Breast epithelium (tissue), 4 donors: ENCODE measurements at regions not wholly inside any gene's neighbourhood (a gene's known extent, or its start where the extent isn't known, plus 50 kb on each side); places are given as distances from the start of the nearest gene placed in this dataset.
"Not testable (repeated sequence)": the region's sequence is repeated elsewhere in the genome, so short reads cannot be mapped to it uniquely, and the experiment has no call there.

Source experiments
- DNase-seq, 2 donors: peaks; one replicate each; pipeline ENCODE4 v3.0.0-alpha.2; 2019; ENCODE audit warnings: low spot score in 2 of 2
- H3K27ac ChIP-seq, 2 donors: fragments of 200-600 bp; sonication (generic) in 1 of 2; one replicate each; pipeline ENCODE4 v1.5.1; 2016 to 2019; ENCODE audit warnings: mild to moderate bottlenecking in 1 of 2
- H3K27me3 ChIP-seq, 2 donors: fragments of 200-600 bp; sonication (generic) in 1 of 2; one replicate each; pipeline versions ENCODE4 v1.5.1 to v1.6.0; 2017 to 2019; ENCODE audit warnings: control low read depth in 1 of 2, mild to moderate bottlenecking in 1 of 2
- H3K36me3 ChIP-seq: fragments of 200-600 bp; one replicate; pipeline ENCODE4 v1.5.1; 2019
- H3K4me1 ChIP-seq, 2 donors: fragments of 200-600 bp; sonication (generic); one replicate each; pipeline ENCODE4 v1.5.1; 2016 to 2019; ENCODE audit warnings: control low read depth in 1 of 2
- H3K4me3 ChIP-seq, 3 donors: fragments of 200-600 bp; sonication (generic); 1 replicate in 2 of 3; 2 replicates in 1 of 3; pipeline ENCODE4 v1.5.1; 2016 to 2019; ENCODE audit warnings: mild to moderate bottlenecking in 3 of 3, moderate library complexity in 2 of 3
- H3K9me3 ChIP-seq, 2 donors: fragments of 200-600 bp; sonication (generic) in 1 of 2; one replicate each; pipeline ENCODE4 v1.5.1; 2016 to 2019; ENCODE audit warnings: control low read depth in 1 of 2
- POLR2A ChIP-seq: fragments of 450-650 bp; IDR thresholded peaks from one replicate; pipeline ENCODE4 v1.6.1; 2016; ENCODE audit warnings: antibody characterized with exemption, mild to moderate bottlenecking, moderate library complexity
- POLR2AphosphoS5 ChIP-seq, 3 donors: sonication (generic); formaldehyde crosslinking; IDR thresholded peaks; one replicate each; pipeline ENCODE4 v1.6.1; 2017; ENCODE audit warnings: antibody characterized with exemption in 3 of 3
- intact Hi-C: fragments of 100-400 bp; cut with DNase I; formaldehyde crosslinking; loops from one replicate; pipeline ENCODE4 v1.15.1; 2023; ENCODE audit warnings: low total_unique reads
- TF ChIP-seq, protein P1 (sequence below), 3 donors: fragments of 450-650 bp; IDR thresholded peaks; one replicate each; pipeline ENCODE4 v1.5.1; 2016 to 2017; ENCODE audit warnings: antibody characterized with exemption in 3 of 3, mild to moderate bottlenecking in 3 of 3, moderate library complexity in 3 of 3

DNA sequence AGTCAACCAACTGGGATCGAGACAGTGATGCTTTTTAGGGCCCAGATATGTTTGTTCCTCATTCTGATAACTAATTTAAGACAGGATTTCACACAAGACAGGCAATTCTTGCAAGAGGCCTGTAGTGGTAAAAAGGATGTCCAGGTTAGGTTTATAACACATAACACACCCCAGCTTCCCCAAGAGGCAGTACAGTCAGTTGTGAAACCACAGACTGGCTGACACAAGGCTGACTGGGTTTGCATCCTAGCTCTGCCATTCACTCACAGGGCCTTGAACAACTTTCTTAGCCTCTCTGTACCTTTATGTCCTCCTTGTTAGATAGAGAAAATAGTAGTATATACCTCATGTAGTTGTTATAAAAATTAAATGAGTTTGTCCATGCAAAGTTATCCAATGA is 55.0 kb upstream of the PTH start:
- Histone ChIP-seq H3K9me3 (peaks cover 9 to 18% of the 10 kb centered on the region in 2 donors), H3K27me3 (no peaks in the 10 kb centered on the region), H3K4me3 (no peak overlapping the region), H3K4me1 (no peaks in the 10 kb centered on the region), H3K27ac (no peak overlapping the region), H3K36me3 (no peaks in the 10 kb centered on the region)
- no peak for TF ChIP-seq POLR2A
- TF ChIP-seq, protein P1, sequence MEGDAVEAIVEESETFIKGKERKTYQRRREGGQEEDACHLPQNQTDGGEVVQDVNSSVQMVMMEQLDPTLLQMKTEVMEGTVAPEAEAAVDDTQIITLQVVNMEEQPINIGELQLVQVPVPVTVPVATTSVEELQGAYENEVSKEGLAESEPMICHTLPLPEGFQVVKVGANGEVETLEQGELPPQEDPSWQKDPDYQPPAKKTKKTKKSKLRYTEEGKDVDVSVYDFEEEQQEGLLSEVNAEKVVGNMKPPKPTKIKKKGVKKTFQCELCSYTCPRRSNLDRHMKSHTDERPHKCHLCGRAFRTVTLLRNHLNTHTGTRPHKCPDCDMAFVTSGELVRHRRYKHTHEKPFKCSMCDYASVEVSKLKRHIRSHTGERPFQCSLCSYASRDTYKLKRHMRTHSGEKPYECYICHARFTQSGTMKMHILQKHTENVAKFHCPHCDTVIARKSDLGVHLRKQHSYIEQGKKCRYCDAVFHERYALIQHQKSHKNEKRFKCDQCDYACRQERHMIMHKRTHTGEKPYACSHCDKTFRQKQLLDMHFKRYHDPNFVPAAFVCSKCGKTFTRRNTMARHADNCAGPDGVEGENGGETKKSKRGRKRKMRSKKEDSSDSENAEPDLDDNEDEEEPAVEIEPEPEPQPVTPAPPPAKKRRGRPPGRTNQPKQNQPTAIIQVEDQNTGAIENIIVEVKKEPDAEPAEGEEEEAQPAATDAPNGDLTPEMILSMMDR (IDR thresholded peaks at IDR 0.05): no peak
- no peak for TF ChIP-seq POLR2AphosphoS5 (IDR thresholded peaks at IDR 0.05)
- DNase-seq: no peak
- intact Hi-C loops: no loop called here

DNA sequence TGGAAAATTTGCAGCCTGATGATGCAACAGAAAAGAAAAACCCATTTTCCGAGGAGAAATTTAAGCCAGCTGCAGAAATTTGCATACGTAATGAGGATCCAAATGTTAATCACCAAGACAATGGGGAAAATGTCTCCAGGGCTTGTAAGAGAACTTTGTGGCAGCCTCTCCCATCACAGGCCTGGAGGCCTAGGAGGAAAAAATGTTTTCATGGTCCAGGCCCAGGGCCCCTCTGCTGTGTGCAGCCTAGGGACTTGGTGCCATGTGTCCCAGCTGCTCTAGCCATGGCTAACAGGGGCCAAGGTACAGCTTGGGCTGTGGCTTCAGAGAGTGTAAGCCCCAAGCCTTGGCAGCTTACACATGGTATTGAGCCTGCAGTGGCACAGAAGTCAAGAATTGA is 50.3 kb upstream of the PTH start:
- H3K4me1 ChIP-seq, H3K27me3 ChIP-seq, H3K36me3 ChIP-seq, H3K27ac ChIP-seq, intact Hi-C loops, H3K4me3 ChIP-seq, DNase-seq: not testable (repeated sequence)
- H3K9me3 ChIP-seq: peaks cover 9 to 31% of the 10 kb centered on the region in 2 donors
